ENCODE measurements at regions not wholly inside any gene's neighbourhood (a gene's known extent, or its start where the extent isn't known, plus 50 kb on each side); places are given as distances from the start of the nearest gene placed in this dataset.

GRCh38 chr3:117536006-117536405 is 826.4 kb downstream of the TUSC7 start:
- no peak for DNase-seq

- DNase-seq: no peak
These were observed 828.4 kb downstream of the TUSC7 start for GRCh38 chr3:117537949-117538348.

- DNase-seq: no peak
These were observed 830.1 kb downstream of the TUSC7 start for GRCh38 chr3:117539729-117540128.

GRCh38 chr3:117540597-117540996 is 831.0 kb downstream of the TUSC7 start:
- no peak for DNase-seq

- no peak for DNase-seq
These were observed 832.1 kb downstream of the TUSC7 start for GRCh38 chr3:117541721-117542120.

DNA sequence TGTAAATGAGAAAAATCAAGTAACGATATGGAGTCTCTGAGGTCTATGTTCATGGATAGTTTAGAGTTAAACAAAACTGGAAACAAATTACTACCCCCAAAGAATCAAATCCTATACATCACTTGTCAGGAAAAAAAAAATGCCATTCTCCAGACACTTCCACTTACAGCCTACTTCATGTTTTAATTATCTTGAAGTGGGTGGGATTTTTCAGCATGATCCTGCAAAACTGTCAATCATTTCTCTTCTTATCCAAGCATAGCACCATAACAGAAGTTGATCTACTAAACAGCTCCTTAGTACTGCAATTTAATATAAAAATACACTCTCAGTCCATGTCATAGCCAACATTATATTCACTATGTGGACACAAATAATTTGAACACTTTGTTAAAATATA is 833.9 kb downstream of the TUSC7 start:
- no peak for DNase-seq

GRCh38 chr3:117545484-117545883 is 835.9 kb downstream of the TUSC7 start:
- no peak for DNase-seq

DNA sequence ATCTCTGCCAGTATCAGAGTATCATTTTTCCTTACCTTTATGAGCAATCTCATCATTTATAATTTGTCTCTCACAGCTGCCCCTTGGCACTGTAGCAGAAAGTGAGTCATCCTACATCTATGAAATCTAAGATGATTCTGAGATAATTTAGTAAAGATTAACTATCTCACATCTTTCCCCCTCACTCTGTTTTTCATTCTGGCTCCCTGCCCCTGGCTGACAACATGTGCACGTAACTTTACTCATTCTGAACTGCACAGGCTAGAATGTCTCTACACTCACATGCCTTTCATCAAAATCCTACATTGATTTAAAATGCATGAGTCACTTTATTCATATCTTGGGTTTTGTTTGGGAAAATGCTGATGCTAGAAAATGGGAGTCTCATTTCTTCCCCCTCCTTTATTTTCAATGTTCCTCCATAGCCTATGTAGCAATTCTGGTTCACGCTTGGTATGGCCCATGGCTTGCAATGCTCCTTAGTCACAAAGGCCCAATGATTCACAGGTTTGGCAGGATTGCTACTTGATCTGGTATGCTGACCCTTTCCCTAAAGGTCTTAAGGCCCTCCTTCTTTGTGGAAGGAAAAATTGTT is 838.5 kb downstream of the TUSC7 start:
- no peak for DNase-seq

- DNase-seq: no peak
These were observed 839.0 kb downstream of the TUSC7 start for GRCh38 chr3:117548600-117548999.

DNA sequence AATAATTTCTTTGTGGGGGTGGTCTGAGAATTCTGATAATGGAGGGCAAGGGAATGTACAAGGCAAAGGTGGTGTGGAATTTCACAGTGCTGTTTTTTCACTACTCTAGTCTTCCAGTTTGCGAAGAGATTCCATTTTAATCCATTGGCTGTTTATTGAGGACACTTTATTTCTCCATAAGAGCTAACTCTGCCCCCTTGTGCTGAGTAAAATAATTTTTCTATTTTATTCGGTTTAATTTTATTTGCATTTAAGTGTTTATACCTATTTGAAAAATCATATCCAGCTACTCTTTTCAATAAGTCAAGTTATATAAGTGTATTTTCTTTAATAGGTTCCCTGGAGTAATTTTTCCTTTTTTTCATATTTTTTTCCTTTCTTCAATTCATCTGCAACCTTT is 840.1 kb downstream of the TUSC7 start:
- no peak for DNase-seq

DNA sequence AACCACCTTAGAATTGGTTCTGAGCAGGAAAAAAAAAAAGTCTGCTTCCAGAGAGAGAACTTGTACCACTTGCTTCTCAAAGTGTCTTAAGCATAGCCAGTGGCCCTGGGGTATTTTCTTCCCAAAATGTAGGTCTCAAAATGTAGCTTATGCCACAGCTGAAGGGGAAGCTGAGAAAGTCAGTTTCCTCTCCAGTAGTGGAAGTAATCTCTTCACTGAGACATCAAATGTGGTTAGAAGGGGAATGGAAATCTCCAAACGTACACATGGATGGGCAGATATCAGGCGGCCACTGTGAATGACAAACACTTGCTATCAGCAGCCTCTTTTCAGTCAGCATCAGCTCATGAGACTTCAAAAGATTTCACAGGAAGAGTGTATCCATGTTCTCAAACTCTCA is 841.2 kb downstream of the TUSC7 start:
- no peak for DNase-seq

DNA sequence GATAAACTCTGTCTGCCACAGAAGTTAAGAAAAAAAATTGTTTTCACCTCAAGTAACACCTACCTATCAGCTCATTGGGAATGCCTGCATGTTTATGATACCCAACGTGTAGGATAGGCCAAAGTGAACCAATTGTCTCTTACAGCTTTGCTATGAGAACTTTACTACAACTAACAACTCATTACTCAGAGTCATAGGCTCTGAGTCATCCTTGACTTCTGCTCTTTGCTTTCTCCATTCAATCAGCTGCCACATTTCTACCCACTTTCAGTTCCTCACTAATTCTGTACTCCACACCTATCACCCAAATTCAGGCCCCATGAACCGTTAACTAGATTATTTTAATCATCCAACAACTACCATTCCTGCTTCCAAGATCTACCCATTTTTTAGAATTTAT is 843.9 kb downstream of the TUSC7 start:
- no peak for DNase-seq

- no peak for DNase-seq
These were observed 847.2 kb downstream of the TUSC7 start for GRCh38 chr3:117556646-117557407.

- peak; percentile 15 for DNase-seq
These were observed 848.0 kb downstream of the TUSC7 start for GRCh38 chr3:117557464-117558090.

DNA sequence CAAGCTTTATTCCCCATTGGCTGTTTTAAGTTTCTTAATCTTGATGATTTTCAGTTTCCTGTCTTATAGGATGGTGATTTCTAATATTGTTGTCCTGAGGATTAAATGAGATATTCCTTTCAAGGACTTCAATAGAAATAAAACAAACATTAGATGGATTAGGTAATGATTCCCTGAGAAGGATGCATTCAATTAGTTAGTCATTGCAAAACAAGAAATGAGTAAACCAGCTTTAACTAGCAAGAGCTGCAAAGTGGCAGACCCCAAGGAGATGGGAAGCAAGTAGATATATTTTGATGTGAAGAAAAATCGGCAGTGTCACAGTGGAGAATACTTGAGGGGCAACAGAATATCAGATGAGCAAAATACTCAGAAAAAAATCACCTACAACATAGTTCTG is 849.1 kb downstream of the TUSC7 start:
- DNase-seq: no peak

DNA sequence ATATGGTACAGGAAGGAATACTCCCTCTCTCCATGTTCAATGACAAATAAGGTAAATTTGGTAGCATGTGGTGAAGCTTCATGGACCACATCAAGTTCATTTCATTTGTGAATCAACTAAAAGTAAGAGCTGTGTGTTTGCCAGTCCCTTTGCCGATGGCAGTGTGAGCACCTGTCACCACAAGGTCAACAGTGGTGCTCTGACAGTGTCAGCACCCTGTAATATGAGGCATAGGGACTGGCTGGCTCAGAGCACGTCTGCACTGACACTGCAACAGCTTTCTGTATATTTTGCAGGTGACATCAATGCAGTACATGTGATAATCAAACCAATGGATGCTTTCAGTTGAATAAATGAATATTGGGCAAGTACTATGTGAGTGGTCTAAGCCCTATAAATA is 852.4 kb downstream of the TUSC7 start:
- DNase-seq: peak; percentile 24

DNA sequence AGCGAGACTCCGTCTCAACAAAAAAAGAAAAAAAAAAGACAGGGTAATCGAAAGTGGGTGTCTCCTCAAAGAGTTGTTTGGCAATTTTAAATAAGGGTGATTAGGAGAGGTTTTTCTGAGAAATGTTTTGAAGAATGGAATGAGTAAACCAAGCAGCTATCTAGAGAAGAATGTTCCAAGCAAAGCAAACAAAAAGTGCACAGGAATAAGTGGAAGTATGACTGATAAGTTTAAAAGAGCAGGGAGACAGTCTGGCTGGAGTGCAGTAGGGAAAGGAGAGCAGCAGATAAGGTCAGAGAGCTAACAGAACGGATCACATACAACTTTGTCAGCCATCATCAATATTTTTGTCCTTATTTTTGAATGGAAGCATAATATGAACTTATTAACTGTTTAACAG is 853.5 kb downstream of the TUSC7 start:
- no peak for DNase-seq

DNA sequence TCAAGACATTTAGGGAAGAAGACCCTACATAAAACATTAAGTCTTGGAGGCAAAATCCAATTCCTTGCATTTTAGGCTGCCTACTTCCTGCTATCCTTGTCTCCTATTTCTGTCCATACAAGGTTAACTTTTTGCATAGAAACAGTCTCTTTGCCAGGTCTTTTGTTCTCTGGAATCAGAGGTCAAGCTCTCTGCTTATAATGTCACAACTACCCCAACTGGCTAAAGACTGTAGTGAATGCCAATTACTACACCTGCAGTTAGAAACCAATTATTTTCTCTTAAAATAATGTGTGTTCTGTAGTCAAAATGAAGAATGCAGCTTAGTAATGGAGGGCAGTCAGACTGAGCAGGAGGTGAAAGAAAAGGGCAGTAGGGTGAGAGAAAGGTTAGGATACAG is 856.2 kb downstream of the TUSC7 start:
- DNase-seq: no peak

GRCh38 chr3:117566926-117567325 is 857.3 kb downstream of the TUSC7 start:
- DNase-seq: no peak

GRCh38 chr3:117567382-117567781 is 857.8 kb downstream of the TUSC7 start:
- DNase-seq: no peak

DNA sequence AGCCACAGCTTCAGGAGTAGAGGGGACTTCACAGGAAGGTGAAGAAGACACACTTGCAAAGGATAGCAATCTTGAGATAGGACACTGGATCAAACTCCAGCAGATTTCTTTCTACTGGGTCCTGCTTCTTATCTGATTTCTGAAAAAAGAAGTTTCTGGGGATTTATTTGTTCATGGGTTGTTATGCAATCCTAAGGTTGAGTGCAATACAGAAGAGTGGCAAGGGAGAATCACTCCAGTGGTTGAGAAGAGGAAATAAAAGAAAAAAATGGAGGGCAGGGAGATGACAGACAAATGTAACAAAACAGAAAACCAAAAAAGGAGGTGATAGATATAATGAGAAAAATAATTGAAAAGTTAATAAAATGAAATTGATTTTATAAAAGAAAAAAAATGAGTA is 858.3 kb downstream of the TUSC7 start:
- no peak for DNase-seq

- no peak for DNase-seq
These were observed 863.2 kb downstream of the TUSC7 start for GRCh38 chr3:117572786-117573185.

DNA sequence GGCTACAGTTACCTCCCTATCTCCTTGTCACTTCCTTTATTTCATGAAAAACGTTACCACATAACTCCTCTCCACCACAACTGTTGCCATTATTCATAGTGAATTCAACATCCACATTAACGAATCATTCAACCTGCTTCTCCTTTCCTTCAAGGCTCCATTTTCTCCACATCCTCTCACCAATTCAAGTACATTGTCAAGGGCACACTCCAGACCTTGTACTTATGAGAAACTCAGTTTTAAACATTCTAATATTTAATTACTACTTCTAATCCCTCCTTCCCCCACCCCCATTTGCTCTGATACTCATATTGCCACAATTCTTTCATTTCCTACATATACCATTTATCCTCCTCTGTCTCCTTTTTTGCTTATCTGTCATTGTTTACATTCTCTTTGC is 871.2 kb downstream of the TUSC7 start:
- no peak for DNase-seq

- no peak for DNase-seq
These were observed 876.6 kb downstream of the TUSC7 start for GRCh38 chr3:117586161-117586560.

DNA sequence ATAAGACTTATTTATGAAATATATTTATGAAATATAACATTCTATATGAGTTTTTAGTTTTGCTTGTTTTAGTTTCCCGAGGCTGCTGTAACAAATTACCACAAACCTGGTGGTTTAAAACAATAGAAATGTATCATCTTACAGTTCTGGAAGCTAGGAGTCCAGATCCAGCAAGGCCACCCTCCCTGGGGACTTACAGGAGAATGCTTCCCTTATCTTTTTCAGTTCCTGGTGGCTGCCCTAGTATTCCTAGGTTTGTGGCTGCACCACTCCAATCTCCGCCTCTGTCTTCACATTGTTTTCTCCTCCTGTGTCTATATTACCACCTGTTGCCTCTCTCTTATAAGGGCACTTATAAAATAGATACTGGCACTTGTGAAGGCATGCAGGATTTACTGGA is 877.8 kb downstream of the TUSC7 start:
- DNase-seq: peak; percentile 23
